ENCODE measurements at regions not wholly inside any gene's neighbourhood (a gene's known extent, or its start where the extent isn't known, plus 50 kb on each side); places are given as distances from the start of the nearest gene placed in this dataset.

DNA sequence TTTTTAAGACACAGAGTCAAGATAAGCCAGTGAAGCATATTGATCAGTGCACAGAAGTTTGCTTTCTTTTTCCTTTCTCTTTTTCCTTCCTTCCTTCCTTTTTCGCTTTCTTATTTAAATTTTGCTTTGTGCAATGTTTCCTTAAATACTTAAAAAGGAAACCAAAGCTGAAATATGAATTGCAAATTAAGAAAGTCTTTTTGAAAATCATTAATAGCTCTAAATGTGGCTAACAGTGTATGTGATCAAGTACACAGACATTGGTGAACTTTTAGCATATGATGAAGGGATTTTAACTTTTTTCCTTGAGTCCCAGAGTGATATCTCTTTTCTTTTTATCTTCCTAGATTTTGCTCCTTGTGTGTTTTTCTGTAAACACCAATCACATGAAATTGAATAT, 1356.9 kb upstream of the PRR20A start:
- H3K4me3 ChIP-seq, result no peak overlapping the region
- no peaks in the 10 kb centered on the region for H3K36me3 ChIP-seq
- intact Hi-C loops (cut with DNase I), result no loop called here
- TF ChIP-seq, protein P1, sequence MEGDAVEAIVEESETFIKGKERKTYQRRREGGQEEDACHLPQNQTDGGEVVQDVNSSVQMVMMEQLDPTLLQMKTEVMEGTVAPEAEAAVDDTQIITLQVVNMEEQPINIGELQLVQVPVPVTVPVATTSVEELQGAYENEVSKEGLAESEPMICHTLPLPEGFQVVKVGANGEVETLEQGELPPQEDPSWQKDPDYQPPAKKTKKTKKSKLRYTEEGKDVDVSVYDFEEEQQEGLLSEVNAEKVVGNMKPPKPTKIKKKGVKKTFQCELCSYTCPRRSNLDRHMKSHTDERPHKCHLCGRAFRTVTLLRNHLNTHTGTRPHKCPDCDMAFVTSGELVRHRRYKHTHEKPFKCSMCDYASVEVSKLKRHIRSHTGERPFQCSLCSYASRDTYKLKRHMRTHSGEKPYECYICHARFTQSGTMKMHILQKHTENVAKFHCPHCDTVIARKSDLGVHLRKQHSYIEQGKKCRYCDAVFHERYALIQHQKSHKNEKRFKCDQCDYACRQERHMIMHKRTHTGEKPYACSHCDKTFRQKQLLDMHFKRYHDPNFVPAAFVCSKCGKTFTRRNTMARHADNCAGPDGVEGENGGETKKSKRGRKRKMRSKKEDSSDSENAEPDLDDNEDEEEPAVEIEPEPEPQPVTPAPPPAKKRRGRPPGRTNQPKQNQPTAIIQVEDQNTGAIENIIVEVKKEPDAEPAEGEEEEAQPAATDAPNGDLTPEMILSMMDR (IDR thresholded peaks at IDR 0.05), result no peak
- H3K4me1 ChIP-seq, result no peaks in the 10 kb centered on the region
- H3K9me3 ChIP-seq, result no peaks in the 10 kb centered on the region
- no peaks in the 10 kb centered on the region for H3K27me3 ChIP-seq
- no peak for ATAC-seq
- no peak overlapping the region for H3K27ac ChIP-seq
- DNase-seq, result no peak

DNA sequence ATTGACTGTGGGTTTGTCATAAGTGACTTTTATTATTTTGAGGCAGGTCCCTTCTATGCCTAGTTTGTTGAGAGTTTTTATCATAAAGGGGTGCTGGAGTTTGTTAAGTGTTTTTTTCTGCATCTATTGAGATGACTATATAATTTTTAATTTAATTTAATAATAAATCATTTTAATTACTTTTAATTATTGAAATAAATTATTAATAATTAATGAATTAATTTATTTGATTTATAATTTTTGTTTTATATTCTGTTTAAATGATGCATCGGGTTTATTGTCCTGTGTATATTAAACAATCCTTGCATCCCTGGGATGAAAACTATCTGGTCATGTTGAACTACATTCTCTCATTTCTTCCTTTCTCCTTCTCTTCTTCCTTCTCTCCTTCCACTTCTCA, 1352.2 kb upstream of the PRR20A start:
- no peaks in the 10 kb centered on the region for H3K27me3 ChIP-seq
- no peak overlapping the region for H3K4me3 ChIP-seq
- no peaks in the 10 kb centered on the region for H3K9me3 ChIP-seq
- H3K36me3 ChIP-seq, result no peaks in the 10 kb centered on the region
- intact Hi-C loops (cut with DNase I), result no loop called here
- no peak for ATAC-seq
- no peak overlapping the region for H3K27ac ChIP-seq
- no peaks in the 10 kb centered on the region for H3K4me1 ChIP-seq
- DNase-seq, result no peak
- TF ChIP-seq, protein P1 (IDR thresholded peaks at IDR 0.05), result no peak

DNA sequence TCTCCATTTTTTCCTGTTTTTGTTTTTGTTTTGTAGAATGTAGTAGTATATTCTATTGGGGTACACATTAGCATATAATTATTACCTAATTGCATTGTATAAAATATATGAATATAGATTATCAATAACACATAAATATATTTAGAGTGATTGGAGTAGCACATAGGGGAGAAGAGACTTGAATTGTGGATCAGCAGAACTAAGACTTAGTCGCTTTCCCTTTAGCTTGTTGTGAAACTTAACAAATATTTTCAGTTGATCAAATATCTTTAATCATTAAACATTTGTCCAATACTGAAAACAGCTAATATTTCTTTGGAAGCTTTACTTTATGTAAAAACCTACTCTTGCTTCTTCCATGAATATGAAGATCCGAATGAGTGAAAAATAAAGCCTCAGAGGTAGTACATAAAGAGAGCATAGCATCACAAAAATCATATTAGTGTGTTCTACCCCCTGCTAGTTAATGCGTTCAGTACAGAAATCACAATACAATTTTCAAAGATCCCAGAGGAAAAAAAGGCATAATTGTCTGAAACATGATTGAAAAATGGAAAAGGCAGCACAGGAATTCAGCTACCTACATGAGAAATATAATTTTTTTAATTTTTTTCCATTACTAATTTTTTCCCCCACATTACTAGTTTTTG, 1348.0 kb upstream of the PRR20A start:
- no peak for DNase-seq
- no peak for ATAC-seq
- Histone ChIP-seq H3K4me1 (no peaks in the 10 kb centered on the region), H3K27me3 (no peaks in the 10 kb centered on the region), H3K4me3 (no peak overlapping the region), H3K36me3 (no peaks in the 10 kb centered on the region), H3K9me3 (no peaks in the 10 kb centered on the region), H3K27ac (no peak overlapping the region)
- TF ChIP-seq, protein P1 (IDR thresholded peaks at IDR 0.05), result no peak
- intact Hi-C loops (cut with DNase I), result no loop called here

DNA sequence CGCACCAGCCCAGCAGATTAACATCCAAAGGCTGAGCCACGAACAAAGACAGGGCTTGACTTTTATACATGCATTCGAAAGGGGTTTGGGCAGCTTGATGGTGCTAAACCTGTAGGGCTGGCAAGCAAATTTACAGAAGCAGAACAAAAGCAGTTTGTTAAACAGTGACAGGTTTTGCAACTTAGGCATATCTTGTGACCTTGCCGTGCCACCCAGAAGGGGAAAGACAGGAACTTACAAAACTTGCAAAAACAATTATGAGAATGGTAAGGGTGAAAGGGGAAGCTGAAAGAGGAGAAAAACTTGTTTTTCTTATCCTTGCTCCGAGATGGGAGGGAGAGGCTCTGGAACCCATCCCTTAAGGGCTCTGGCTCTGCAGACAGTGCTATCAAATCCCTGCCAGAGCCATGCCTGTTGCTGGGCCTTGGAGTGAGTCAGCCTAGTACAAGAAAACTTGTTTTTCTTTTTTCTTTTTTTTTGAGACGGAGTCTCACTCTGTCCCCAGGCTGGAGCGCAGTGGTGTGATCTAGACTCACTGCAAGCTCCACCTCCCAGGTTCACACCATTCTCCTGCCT, 1325.2 kb upstream of the PRR20A start:
- Histone ChIP-seq H3K9me3 (no peaks in the 10 kb centered on the region), H3K27me3 (no peaks in the 10 kb centered on the region), H3K36me3 (no peaks in the 10 kb centered on the region), H3K4me1 (no peaks in the 10 kb centered on the region), H3K27ac (no peak overlapping the region), H3K4me3 (no peak overlapping the region)
- ATAC-seq (no peak), DNase-seq (no peak)
- TF ChIP-seq, protein P1 (IDR thresholded peaks at IDR 0.05), result no peak
- intact Hi-C loops (cut with DNase I), result no loop called here

DNA sequence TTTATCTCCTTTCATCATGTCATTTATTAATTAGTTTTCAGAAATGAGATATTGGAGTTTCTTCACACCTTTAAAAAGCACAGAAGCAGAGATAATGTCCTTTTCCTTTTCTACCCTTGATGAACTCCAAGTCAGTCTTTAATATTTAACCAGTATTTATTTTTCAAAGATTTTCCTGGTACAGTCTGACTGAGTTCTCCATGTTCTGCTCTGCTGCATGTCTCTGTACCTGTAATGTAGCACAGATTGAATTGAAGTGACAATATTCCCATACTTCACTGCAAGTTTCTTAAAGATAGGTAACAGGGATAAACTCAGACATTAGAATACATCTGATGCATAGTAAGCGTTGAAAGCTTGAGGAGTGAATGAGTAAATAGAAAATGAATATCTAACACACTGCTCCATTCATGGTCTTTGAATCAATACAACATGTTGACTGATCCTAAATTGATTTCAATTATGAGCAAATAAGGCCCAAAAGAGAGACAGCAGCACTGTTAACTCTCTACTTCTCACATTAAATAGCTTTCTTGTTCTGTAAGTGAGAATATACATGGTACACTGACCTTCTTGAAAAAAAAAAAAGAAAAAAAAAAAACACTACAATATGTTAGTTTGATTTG, 1323.6 kb upstream of the PRR20A start:
- no peak for ATAC-seq
- no peaks in the 10 kb centered on the region for H3K36me3 ChIP-seq
- H3K27ac ChIP-seq, result no peak overlapping the region
- DNase-seq, result no peak
- H3K4me3 ChIP-seq, result no peak overlapping the region
- H3K27me3 ChIP-seq, result no peaks in the 10 kb centered on the region
- intact Hi-C loops (cut with DNase I), result no loop called here
- no peaks in the 10 kb centered on the region for H3K9me3 ChIP-seq
- TF ChIP-seq, protein P1 (IDR thresholded peaks at IDR 0.05), result no peak
- H3K4me1 ChIP-seq, result no peaks in the 10 kb centered on the region

Data from upper lobe of right lung (tissue), 1 donor.